OCI-LY1 (cell line): ENCODE measurements at regions not wholly inside any gene's neighbourhood (a gene's known extent, or its start where the extent isn't known, plus 50 kb on each side); places are given as distances from the start of the nearest gene placed in this dataset.

Source experiments
- EZH2 ChIP-seq: fragments of 200-600 bp; sonication (generic), shearing (Covaris generic); IDR thresholded peaks from 2 replicates; pipeline ENCODE4 v1.8.0; 2017; ENCODE audit warnings: borderline replicate concordance, mixed run types, mild to moderate bottlenecking, antibody characterized with exemption, low read length, moderate library complexity, mixed read lengths
- TF ChIP-seq, protein P1 (sequence below): fragments of 200-600 bp; sonication (generic), shearing (Covaris generic); IDR thresholded peaks from 2 replicates; pipeline ENCODE4 v1.5.1; 2017; ENCODE audit warnings: mild to moderate bottlenecking, antibody characterized with exemption, low read length, moderate library complexity, mixed read lengths

DNA sequence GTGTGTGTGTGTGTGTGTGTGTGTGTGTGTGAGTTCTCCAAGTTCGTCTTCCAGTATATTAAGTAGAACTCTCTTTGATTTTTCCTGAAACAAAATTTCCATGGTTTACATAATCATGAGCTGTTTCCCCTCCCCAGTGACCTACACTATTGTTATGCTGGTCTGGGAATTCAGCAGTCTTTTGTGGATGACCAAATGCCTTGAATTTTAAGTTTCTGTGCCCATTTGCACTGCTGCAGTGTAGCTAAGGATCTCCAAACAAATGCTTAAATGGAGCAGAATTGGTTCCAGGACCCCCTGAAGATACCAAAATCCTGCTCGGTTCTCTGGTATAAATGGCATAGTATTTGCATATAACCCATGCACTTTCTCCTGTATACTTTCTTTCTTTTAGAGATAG, 77.2 kb upstream of the SLC34A2 start:
- TF ChIP-seq, protein P1, sequence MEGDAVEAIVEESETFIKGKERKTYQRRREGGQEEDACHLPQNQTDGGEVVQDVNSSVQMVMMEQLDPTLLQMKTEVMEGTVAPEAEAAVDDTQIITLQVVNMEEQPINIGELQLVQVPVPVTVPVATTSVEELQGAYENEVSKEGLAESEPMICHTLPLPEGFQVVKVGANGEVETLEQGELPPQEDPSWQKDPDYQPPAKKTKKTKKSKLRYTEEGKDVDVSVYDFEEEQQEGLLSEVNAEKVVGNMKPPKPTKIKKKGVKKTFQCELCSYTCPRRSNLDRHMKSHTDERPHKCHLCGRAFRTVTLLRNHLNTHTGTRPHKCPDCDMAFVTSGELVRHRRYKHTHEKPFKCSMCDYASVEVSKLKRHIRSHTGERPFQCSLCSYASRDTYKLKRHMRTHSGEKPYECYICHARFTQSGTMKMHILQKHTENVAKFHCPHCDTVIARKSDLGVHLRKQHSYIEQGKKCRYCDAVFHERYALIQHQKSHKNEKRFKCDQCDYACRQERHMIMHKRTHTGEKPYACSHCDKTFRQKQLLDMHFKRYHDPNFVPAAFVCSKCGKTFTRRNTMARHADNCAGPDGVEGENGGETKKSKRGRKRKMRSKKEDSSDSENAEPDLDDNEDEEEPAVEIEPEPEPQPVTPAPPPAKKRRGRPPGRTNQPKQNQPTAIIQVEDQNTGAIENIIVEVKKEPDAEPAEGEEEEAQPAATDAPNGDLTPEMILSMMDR: no peak
- TF ChIP-seq EZH2: no peak
